ENCODE measurements at regions not wholly inside any gene's neighbourhood (a gene's known extent, or its start where the extent isn't known, plus 50 kb on each side); places are given as distances from the start of the nearest gene placed in this dataset.
"Not testable (repeated sequence)": the region's sequence is repeated elsewhere in the genome, so short reads cannot be mapped to it uniquely, and the experiment has no call there.

- H3K36me3 ChIP-seq (ENCODE audit: control insufficient read depth in 2 of 2, insufficient read depth in 2 of 2, low read length in 1 of 2); H3K9me3 ChIP-seq (ENCODE audit: control insufficient read depth in 2 of 2, insufficient read depth in 1 of 2, low read depth in 1 of 2, low read length in 1 of 2); H3K27ac ChIP-seq (ENCODE audit: low read depth in 2 of 2, low read length in 1 of 2); H3K27me3 ChIP-seq (ENCODE audit: control insufficient read depth in 1 of 2, insufficient read depth in 2 of 2, low read length in 2 of 2); H3K4me3 ChIP-seq (ENCODE audit: low read depth in 1 of 2, low read length in 2 of 2); H3K4me1 ChIP-seq (ENCODE audit: control insufficient read depth in 2 of 2, insufficient read depth in 2 of 2, low read length in 1 of 2): not testable (repeated sequence)
These were observed 94.5 kb downstream of the ZNF486 start for GRCh38 chr19:20261513-20261912.

- not testable (repeated sequence) for H3K4me1 ChIP-seq (ENCODE audit: control insufficient read depth in 2 of 2, insufficient read depth in 2 of 2, low read length in 1 of 2); H3K27ac ChIP-seq (ENCODE audit: low read depth in 2 of 2, low read length in 1 of 2); H3K9me3 ChIP-seq (ENCODE audit: control insufficient read depth in 2 of 2, insufficient read depth in 1 of 2, low read depth in 1 of 2, low read length in 1 of 2); H3K4me3 ChIP-seq (ENCODE audit: low read depth in 1 of 2, low read length in 2 of 2); H3K27me3 ChIP-seq (ENCODE audit: control insufficient read depth in 1 of 2, insufficient read depth in 2 of 2, low read length in 2 of 2); H3K36me3 ChIP-seq (ENCODE audit: control insufficient read depth in 2 of 2, insufficient read depth in 2 of 2, low read length in 1 of 2)
- WGBS, 2 donors: 59 to 69% methylated on average over 8 of the region's 8 CpGs
These were observed 93.7 kb downstream of the ZNF486 start for GRCh38 chr19:20260738-20261137.

- Histone ChIP-seq H3K27ac (ENCODE audit: low read depth in 2 of 2, low read length in 1 of 2) (no peak overlapping the region), H3K36me3 (ENCODE audit: control insufficient read depth in 2 of 2, insufficient read depth in 2 of 2, low read length in 1 of 2) (no peaks in the 10 kb centered on the region), H3K4me3 (ENCODE audit: low read depth in 1 of 2, low read length in 2 of 2) (no peak overlapping the region), H3K27me3 (ENCODE audit: control insufficient read depth in 1 of 2, insufficient read depth in 2 of 2, low read length in 2 of 2) (no peaks in the 10 kb centered on the region), H3K9me3 (ENCODE audit: control insufficient read depth in 2 of 2, insufficient read depth in 1 of 2, low read depth in 1 of 2, low read length in 1 of 2) (no peaks in the 10 kb centered on the region), H3K4me1 (ENCODE audit: control insufficient read depth in 2 of 2, insufficient read depth in 2 of 2, low read length in 1 of 2) (no peaks in the 10 kb centered on the region)
- 56 to 59% methylated on average over 1 of the region's 1 CpG for WGBS, 2 donors
These were observed 92.6 kb downstream of the ZNF486 start for GRCh38 chr19:20259615-20260014.

GRCh38 chr19:20256606-20257005, 89.6 kb downstream of the ZNF486 start:
- Histone ChIP-seq H3K27me3 (ENCODE audit: control insufficient read depth in 1 of 2, insufficient read depth in 2 of 2, low read length in 2 of 2) (no peaks in the 10 kb centered on the region), H3K4me3 (ENCODE audit: low read depth in 1 of 2, low read length in 2 of 2) (no peak overlapping the region), H3K36me3 (ENCODE audit: control insufficient read depth in 2 of 2, insufficient read depth in 2 of 2, low read length in 1 of 2) (no peaks in the 10 kb centered on the region), H3K9me3 (ENCODE audit: control insufficient read depth in 2 of 2, insufficient read depth in 1 of 2, low read depth in 1 of 2, low read length in 1 of 2) (no peaks in the 10 kb centered on the region), H3K27ac (ENCODE audit: low read depth in 2 of 2, low read length in 1 of 2) (no peak overlapping the region), H3K4me1 (ENCODE audit: control insufficient read depth in 2 of 2, insufficient read depth in 2 of 2, low read length in 1 of 2) (no peaks in the 10 kb centered on the region)
- WGBS, 2 donors: 98 to 100% methylated on average over 2 of the region's 2 CpGs

- Histone ChIP-seq H3K4me1 (ENCODE audit: control insufficient read depth in 2 of 2, insufficient read depth in 2 of 2, low read length in 1 of 2) (no peaks in the 10 kb centered on the region), H3K27me3 (ENCODE audit: control insufficient read depth in 1 of 2, insufficient read depth in 2 of 2, low read length in 2 of 2) (no peaks in the 10 kb centered on the region), H3K36me3 (ENCODE audit: control insufficient read depth in 2 of 2, insufficient read depth in 2 of 2, low read length in 1 of 2) (no peaks in the 10 kb centered on the region), H3K4me3 (ENCODE audit: low read depth in 1 of 2, low read length in 2 of 2) (no peak overlapping the region), H3K9me3 (ENCODE audit: control insufficient read depth in 2 of 2, insufficient read depth in 1 of 2, low read depth in 1 of 2, low read length in 1 of 2) (no peaks in the 10 kb centered on the region), H3K27ac (ENCODE audit: low read depth in 2 of 2, low read length in 1 of 2) (no peak overlapping the region)
- WGBS, 2 donors: 85 to 88% methylated on average over 5 of the region's 5 CpGs
These were observed 87.1 kb downstream of the ZNF486 start for GRCh38 chr19:20254121-20254520.

- Histone ChIP-seq H3K36me3 (ENCODE audit: control insufficient read depth in 2 of 2, insufficient read depth in 2 of 2, low read length in 1 of 2) (no peaks in the 10 kb centered on the region), H3K27me3 (ENCODE audit: control insufficient read depth in 1 of 2, insufficient read depth in 2 of 2, low read length in 2 of 2) (no peaks in the 10 kb centered on the region), H3K9me3 (ENCODE audit: control insufficient read depth in 2 of 2, insufficient read depth in 1 of 2, low read depth in 1 of 2, low read length in 1 of 2) (no peaks in the 10 kb centered on the region), H3K27ac (ENCODE audit: low read depth in 2 of 2, low read length in 1 of 2) (no peak overlapping the region), H3K4me1 (ENCODE audit: control insufficient read depth in 2 of 2, insufficient read depth in 2 of 2, low read length in 1 of 2) (no peaks in the 10 kb centered on the region), H3K4me3 (ENCODE audit: low read depth in 1 of 2, low read length in 2 of 2) (no peak overlapping the region)
These were observed 85.6 kb downstream of the ZNF486 start for GRCh38 chr19:20252613-20253012.

- Histone ChIP-seq H3K9me3 (ENCODE audit: control insufficient read depth in 2 of 2, insufficient read depth in 1 of 2, low read depth in 1 of 2, low read length in 1 of 2) (peaks cover 0 to 3% of the 10 kb centered on the region in 2 donors), H3K27ac (ENCODE audit: low read depth in 2 of 2, low read length in 1 of 2) (no peak overlapping the region), H3K4me1 (ENCODE audit: control insufficient read depth in 2 of 2, insufficient read depth in 2 of 2, low read length in 1 of 2) (no peaks in the 10 kb centered on the region), H3K27me3 (ENCODE audit: control insufficient read depth in 1 of 2, insufficient read depth in 2 of 2, low read length in 2 of 2) (no peaks in the 10 kb centered on the region), H3K4me3 (ENCODE audit: low read depth in 1 of 2, low read length in 2 of 2) (no peak overlapping the region), H3K36me3 (ENCODE audit: control insufficient read depth in 2 of 2, insufficient read depth in 2 of 2, low read length in 1 of 2) (no peaks in the 10 kb centered on the region)
- 75 to 85% methylated on average over 6 of the region's 6 CpGs for WGBS, 2 donors
These were observed 83.6 kb downstream of the ZNF486 start for GRCh38 chr19:20250627-20251026.

- WGBS, 2 donors: 41 to 46% methylated on average over 1 of the region's 1 CpG
These were observed 83.1 kb downstream of the ZNF486 start for GRCh38 chr19:20250121-20250520.

More at GRCh38 chr19:20250121-20250520, 83.1 kb downstream of the ZNF486 start:
- H3K27ac ChIP-seq (ENCODE audit: low read depth in 2 of 2, low read length in 1 of 2): no peak overlapping the region
- no peaks in the 10 kb centered on the region for H3K27me3 ChIP-seq (ENCODE audit: control insufficient read depth in 1 of 2, insufficient read depth in 2 of 2, low read length in 2 of 2)
- H3K9me3 ChIP-seq (ENCODE audit: control insufficient read depth in 2 of 2, insufficient read depth in 1 of 2, low read depth in 1 of 2, low read length in 1 of 2): peaks cover 0 to 3% of the 10 kb centered on the region in 2 donors
- H3K4me3 ChIP-seq (ENCODE audit: low read depth in 1 of 2, low read length in 2 of 2): no peak overlapping the region
- H3K4me1 ChIP-seq (ENCODE audit: control insufficient read depth in 2 of 2, insufficient read depth in 2 of 2, low read length in 1 of 2): no peaks in the 10 kb centered on the region
- H3K36me3 ChIP-seq (ENCODE audit: control insufficient read depth in 2 of 2, insufficient read depth in 2 of 2, low read length in 1 of 2): no peaks in the 10 kb centered on the region
